Hepatocyte (in vitro differentiated cells): ENCODE measurements at regions not wholly inside any gene's neighbourhood (a gene's known extent, or its start where the extent isn't known, plus 50 kb on each side); places are given as distances from the start of the nearest gene placed in this dataset.

Experiments used
- DNase-seq: peaks from one replicate; pipeline ENCODE4 v3.0.0-alpha.2; 2016; ENCODE audit warnings: low spot score
- H2AFZ ChIP-seq: fragments of 200-600 bp; sonication (generic); 2 replicates; pipeline ENCODE4 v1.6.0; 2016; ENCODE audit warnings: antibody characterized with exemption, mild to moderate bottlenecking
- H3K27ac ChIP-seq: fragments of 200-600 bp; sonication (generic); 2 replicates; pipeline ENCODE4 v1.5.1; 2016; ENCODE audit warnings: mild to moderate bottlenecking
- H3K27me3 ChIP-seq: fragments of 200-600 bp; sonication (generic); 2 replicates; pipeline ENCODE4 v1.6.1; 2016
- H3K36me3 ChIP-seq: fragments of 200-600 bp; sonication (generic); replicated peaks from 2 replicates; pipeline ENCODE4 v1.5.1; 2016; ENCODE audit warnings: low read depth; ENCODE audit not compliant: insufficient read depth
- H3K4me1 ChIP-seq: fragments of 200-600 bp; sonication (generic); 2 replicates; pipeline ENCODE4 v1.5.1; 2016; ENCODE audit warnings: mild to moderate bottlenecking, moderate library complexity; ENCODE audit not compliant: insufficient read depth
- H3K4me2 ChIP-seq: fragments of 200-600 bp; sonication (generic); 2 replicates; pipeline ENCODE4 v1.6.0; 2016
- H3K4me3 ChIP-seq: fragments of 200-600 bp; sonication (generic); 2 replicates; pipeline ENCODE4 v1.5.1; 2016; ENCODE audit warnings: mild to moderate bottlenecking
- H3K79me2 ChIP-seq: fragments of 200-600 bp; sonication (generic); 2 replicates; pipeline ENCODE4 v1.6.0; 2017; ENCODE audit warnings: mild to moderate bottlenecking
- H3K9me2 ChIP-seq: fragments of 200-600 bp; sonication (generic); replicated peaks from 2 replicates; pipeline ENCODE4 v1.6.0; 2017; ENCODE audit warnings: mild to moderate bottlenecking; ENCODE audit not compliant: insufficient read depth
- H3K9me3 ChIP-seq: fragments of 200-600 bp; sonication (generic); 2 replicates; pipeline ENCODE4 v1.5.1; 2016; ENCODE audit warnings: low read depth, mild to moderate bottlenecking
- H4K20me1 ChIP-seq: fragments of 200-600 bp; sonication (generic); 2 replicates; pipeline ENCODE4 v1.6.0; 2016; ENCODE audit warnings: mild to moderate bottlenecking; ENCODE audit not compliant: insufficient read depth, poor library complexity, severe bottlenecking
- CTCF ChIP-seq: fragments of 200-600 bp; sonication (generic); IDR thresholded peaks from 2 replicates; pipeline ENCODE4 v1.5.1; 2016; ENCODE audit warnings: antibody characterized with exemption, mild to moderate bottlenecking; ENCODE audit not compliant: poor library complexity
- EZH2 ChIP-seq: fragments of 200-600 bp; sonication (generic); IDR thresholded peaks from 2 replicates; pipeline ENCODE4 v1.6.1; 2016; ENCODE audit warnings: antibody characterized with exemption, mild to moderate bottlenecking, borderline replicate concordance
- EZH2phosphoT487 ChIP-seq: fragments of 200-600 bp; sonication (generic); IDR thresholded peaks from one replicate; pipeline ENCODE4 v1.6.1; 2018; ENCODE audit warnings: antibody characterized with exemption, mild to moderate bottlenecking, low read depth, moderate library complexity; ENCODE audit not compliant: unreplicated experiment, severe bottlenecking
- WGBS: methylation state at CpG from one replicate; pipeline ENCODE4 v1.1.6; 2016; ENCODE audit warnings: low lambda C conversion rate; ENCODE audit errors: missing lambda C conversion rate; 5-methylcytosine and 5-hydroxymethylcytosine counted together

GRCh38 chr11:13119941-13120520, 110.9 kb downstream of the RASSF10 start:
- no peak overlapping the region for H2AFZ ChIP-seq
- H3K4me2 ChIP-seq = no peak overlapping the region
- 79% methylated on average over 1 of the region's 1 CpG for WGBS

GRCh38 chr11:13120691-13121090, 111.6 kb downstream of the RASSF10 start:
- WGBS = 47% methylated on average over 3 of the region's 3 CpGs
- H3K9me2 ChIP-seq = no peaks in the 10 kb centered on the region
- no peak overlapping the region for H3K4me2 ChIP-seq
- no peak overlapping the region for H2AFZ ChIP-seq
- no peak overlapping the region for H3K27ac ChIP-seq
- H4K20me1 ChIP-seq = no peaks in the 10 kb centered on the region
- no peaks in the 10 kb centered on the region for H3K27me3 ChIP-seq
- TF ChIP-seq EZH2phosphoT487 = no peak
- TF ChIP-seq CTCF = no peak
- no peak for TF ChIP-seq EZH2
- H3K79me2 ChIP-seq = no peaks in the 10 kb centered on the region
- no peaks in the 10 kb centered on the region for H3K36me3 ChIP-seq
- no peak overlapping the region for H3K4me3 ChIP-seq
- H3K4me1 ChIP-seq = peaks cover under 1% of the 10 kb centered on the region
- H3K9me3 ChIP-seq = no peaks in the 10 kb centered on the region
- no peak for DNase-seq

More at GRCh38 chr11:13119941-13120520, 110.9 kb downstream of the RASSF10 start:
- Histone ChIP-seq H3K4me1 (peaks cover 5% of the 10 kb centered on the region), H3K9me3 (no peaks in the 10 kb centered on the region), H3K4me3 (no peak overlapping the region), H3K27ac (no peak overlapping the region), H4K20me1 (no peaks in the 10 kb centered on the region), H3K9me2 (no peaks in the 10 kb centered on the region), H3K27me3 (no peaks in the 10 kb centered on the region), H3K79me2 (no peaks in the 10 kb centered on the region), H3K36me3 (no peaks in the 10 kb centered on the region)
- TF ChIP-seq CTCF (no peak), EZH2phosphoT487 (no peak), EZH2 (no peak)
- DNase-seq = no peak

- H3K4me2 ChIP-seq = no peak overlapping the region
- TF ChIP-seq EZH2 (no peak), CTCF (no peak), EZH2phosphoT487 (no peak)
- no peaks in the 10 kb centered on the region for H3K79me2 ChIP-seq
- 51% methylated on average over 7 of the region's 7 CpGs for WGBS
- H3K27ac ChIP-seq = no peak overlapping the region
- no peaks in the 10 kb centered on the region for H3K9me3 ChIP-seq
- no peak for DNase-seq
- no peaks in the 10 kb centered on the region for H3K27me3 ChIP-seq
- H3K36me3 ChIP-seq = no peaks in the 10 kb centered on the region
- H3K4me3 ChIP-seq = no peak overlapping the region
- H4K20me1 ChIP-seq = no peaks in the 10 kb centered on the region
- H2AFZ ChIP-seq = no peak overlapping the region
- H3K4me1 ChIP-seq = no peaks in the 10 kb centered on the region
- H3K9me2 ChIP-seq = no peaks in the 10 kb centered on the region
These were observed 117.3 kb downstream of the RASSF10 start for GRCh38 chr11:13126430-13126829.

DNA sequence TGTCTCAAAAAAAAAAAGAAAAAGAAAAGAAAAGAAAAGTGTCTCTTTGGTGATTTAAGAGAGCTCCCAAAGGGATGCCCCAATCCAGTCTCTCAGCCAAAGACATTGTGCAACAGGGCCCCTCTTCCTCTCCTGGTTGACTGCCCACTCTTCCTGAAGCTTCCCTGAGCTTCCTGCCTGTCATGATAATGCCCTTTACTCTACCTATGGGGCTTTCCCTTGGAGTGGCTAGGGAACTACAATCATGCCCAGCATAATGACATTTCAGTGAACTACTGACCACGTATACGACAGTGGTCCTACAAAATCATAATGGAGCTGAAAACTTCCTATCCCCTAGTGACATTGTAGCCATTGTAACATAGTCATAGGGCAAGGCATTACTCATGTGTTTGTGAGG, 118.0 kb downstream of the RASSF10 start:
- Histone ChIP-seq H3K27me3 (no peaks in the 10 kb centered on the region), H3K4me2 (no peak overlapping the region), H3K9me3 (no peaks in the 10 kb centered on the region), H3K4me1 (no peaks in the 10 kb centered on the region), H3K36me3 (no peaks in the 10 kb centered on the region), H3K9me2 (no peaks in the 10 kb centered on the region), H3K4me3 (no peak overlapping the region), H2AFZ (no peak overlapping the region), H4K20me1 (no peaks in the 10 kb centered on the region), H3K27ac (no peak overlapping the region), H3K79me2 (no peaks in the 10 kb centered on the region)
- no peak for DNase-seq
- TF ChIP-seq EZH2phosphoT487 (no peak), EZH2 (no peak), CTCF (no peak)
- WGBS = 96% methylated on average over 2 of the region's 2 CpGs
